SK-N-SH (cell line): ENCODE measurements at regions not wholly inside any gene's neighbourhood (a gene's known extent, or its start where the extent isn't known, plus 50 kb on each side); places are given as distances from the start of the nearest gene placed in this dataset.

Source experiments
- CTCF ChIA-PET: fragments of 300-600, 350-600 bp; formaldehyde crosslinking; extraction: SDS; loops from one replicate; lab custom pipeline; 2021; lab: Yijun Ruan, JAX
- POLR2A ChIA-PET: fragments of 350-600 bp; sonication (Branson Sonifier 250); formaldehyde crosslinking; extraction: SDS; loops from one replicate; lab custom pipeline; 2020; ENCODE audit warnings: antibody characterized with exemption, inconsistent platforms; lab: Yijun Ruan, JAX
- DNase-seq: peaks from one replicate; pipeline ENCODE4 v3.0.0; 2012
- H2AFZ ChIP-seq: fragments of 200-600 bp; sonication (generic); 2 replicates; pipeline ENCODE4 v1.8.1; 2016; ENCODE audit warnings: antibody characterized with exemption, mild to moderate bottlenecking, low read depth
- H3F3A ChIP-seq: fragments of 200-600 bp; sonication (generic); replicated peaks from 2 replicates; pipeline ENCODE3; 2016; ENCODE audit warnings: antibody characterized with exemption, mild to moderate bottlenecking; ENCODE audit not compliant: insufficient read depth
- H3K27ac ChIP-seq, 2 experiments: fragments of 200-500 bp in 1 of 2; fragments of 200-600 bp in 1 of 2; sonication (Bioruptor generic) in 1 of 2; sonication (generic), shearing (Covaris generic) in 1 of 2; 2 replicates each; pipeline versions ENCODE4 v1.5.1 to v1.6.1; 2014 to 2016; ENCODE audit warnings: low read depth in 2 of 2, inconsistent platforms in 1 of 2, low read length in 1 of 2, mild to moderate bottlenecking in 1 of 2, mixed read lengths in 1 of 2
- H3K27me3 ChIP-seq: fragments of 200-600 bp; sonication (generic), shearing (Covaris generic); 2 replicates; pipeline ENCODE4 v1.6.1; 2016; ENCODE audit warnings: mixed run types; ENCODE audit not compliant: insufficient read depth
- H3K36me3 ChIP-seq, 2 experiments: fragments of 200-500 bp in 1 of 2; fragments of 200-600 bp in 1 of 2; sonication (Bioruptor generic) in 1 of 2; sonication (generic) in 1 of 2; replicated peaks in 1 of 2; 2 replicates each; pipeline versions ENCODE3 to v1.5.1; 2014 to 2016; ENCODE audit warnings: low read length in 1 of 2, mild to moderate bottlenecking in 1 of 2; ENCODE audit not compliant: insufficient read depth in 2 of 2, control insufficient read depth in 1 of 2
- H3K4me1 ChIP-seq, 2 experiments: fragments of 200-500 bp in 1 of 2; fragments of 200-600 bp in 1 of 2; sonication (Bioruptor generic) in 1 of 2; sonication (generic), shearing (Covaris generic) in 1 of 2; 2 replicates each; pipeline versions ENCODE4 v1.5.1 to v1.6.1; 2014 to 2016; ENCODE audit warnings: low read depth in 1 of 2, low read length in 1 of 2, mixed run types in 1 of 2; ENCODE audit not compliant: insufficient read depth in 2 of 2, control insufficient read depth in 1 of 2
- H3K4me2 ChIP-seq: fragments of 200-600 bp; sonication (generic), shearing (Covaris generic); 2 replicates; pipeline ENCODE4 v1.6.1; 2017; ENCODE audit warnings: mixed run types
- H3K4me3 ChIP-seq, 2 experiments: fragments of 200-500 bp in 1 of 2; fragments of 200-600 bp in 1 of 2; sonication (Bioruptor generic) in 1 of 2; sonication (generic), shearing (Covaris generic) in 1 of 2; 2 replicates each; pipeline versions ENCODE4 v1.5.1 to v1.8.1; 2014 to 2016; ENCODE audit warnings: low read depth in 2 of 2, inconsistent platforms in 1 of 2, low read length in 1 of 2, mild to moderate bottlenecking in 1 of 2, mixed read lengths in 1 of 2, moderate library complexity in 1 of 2
- H3K79me2 ChIP-seq: fragments of 200-600 bp; sonication (generic); 2 replicates; pipeline ENCODE4 v1.8.1; 2017; ENCODE audit warnings: mild to moderate bottlenecking; ENCODE audit not compliant: insufficient read depth
- H3K9ac ChIP-seq: fragments of 200-600 bp; sonication (generic); 2 replicates; pipeline ENCODE4 v1.6.1; 2017; ENCODE audit warnings: mixed run types
- H3K9me2 ChIP-seq: fragments of 200-600 bp; sonication (generic); 2 replicates; pipeline ENCODE4 v1.6.1; 2017; ENCODE audit warnings: mixed run types
- H3K9me3 ChIP-seq: fragments of 200-600 bp; sonication (generic); 2 replicates; pipeline ENCODE4 v1.6.1; 2017; ENCODE audit warnings: mixed run types, mild to moderate bottlenecking, moderate library complexity
- H4K20me1 ChIP-seq: fragments of 200-600 bp; sonication (generic); 2 replicates; pipeline ENCODE4 v1.6.1; 2017; ENCODE audit warnings: mild to moderate bottlenecking, mixed run types; ENCODE audit not compliant: insufficient read depth
- CHD2 ChIP-seq: fragments of 150-350 bp; IDR thresholded peaks from 2 replicates; pipeline ENCODE4 v1.6.1; 2018; ENCODE audit warnings: low read length; ENCODE audit not compliant: partially characterized antibody
- EP300 ChIP-seq, 2 experiments: IDR thresholded peaks; 2 replicates each; pipeline versions ENCODE4 v1.4.0 to v1.6.1; 2012; ENCODE audit warnings: borderline replicate concordance in 1 of 2, low read depth in 1 of 2, low read length in 1 of 2
- FOSL2 ChIP-seq: IDR thresholded peaks from 2 replicates; pipeline ENCODE4 v1.4.0; 2012; ENCODE audit warnings: low read depth, mild to moderate bottlenecking, moderate library complexity, borderline replicate concordance
- JUND ChIP-seq: IDR thresholded peaks from 2 replicates; pipeline ENCODE4 v1.4.0; 2012
- RCOR1 ChIP-seq: fragments of 150-350 bp; IDR thresholded peaks from 2 replicates; pipeline ENCODE4 v1.6.1; 2017; ENCODE audit warnings: antibody characterized with exemption, low read length
- RFX5 ChIP-seq: IDR thresholded peaks from 2 replicates; pipeline ENCODE4 v1.6.1; 2012; ENCODE audit warnings: mild to moderate bottlenecking, improper control_type of control experiment, low read length
- TAF1 ChIP-seq: IDR thresholded peaks from 2 replicates; pipeline ENCODE4 v1.6.1; 2012; ENCODE audit warnings: low read depth, mild to moderate bottlenecking, low read length, moderate library complexity, borderline replicate concordance
- TEAD4 ChIP-seq: IDR thresholded peaks from 2 replicates; pipeline ENCODE4 v1.4.0; 2012; ENCODE audit warnings: mild to moderate bottlenecking, borderline replicate concordance; ENCODE audit not compliant: insufficient read depth
- WGBS: methylation state at CpG from one replicate; pipeline ENCODE4 v1.1.6; 2017; ENCODE audit warnings: low lambda C conversion rate; 5-methylcytosine and 5-hydroxymethylcytosine counted together
- TF ChIP-seq, protein P1 (sequence below): fragments of 150-350 bp; IDR thresholded peaks from 2 replicates; pipeline ENCODE4 v1.6.1; 2017; ENCODE audit warnings: antibody characterized with exemption, low read length, low read depth, borderline replicate concordance

DNA sequence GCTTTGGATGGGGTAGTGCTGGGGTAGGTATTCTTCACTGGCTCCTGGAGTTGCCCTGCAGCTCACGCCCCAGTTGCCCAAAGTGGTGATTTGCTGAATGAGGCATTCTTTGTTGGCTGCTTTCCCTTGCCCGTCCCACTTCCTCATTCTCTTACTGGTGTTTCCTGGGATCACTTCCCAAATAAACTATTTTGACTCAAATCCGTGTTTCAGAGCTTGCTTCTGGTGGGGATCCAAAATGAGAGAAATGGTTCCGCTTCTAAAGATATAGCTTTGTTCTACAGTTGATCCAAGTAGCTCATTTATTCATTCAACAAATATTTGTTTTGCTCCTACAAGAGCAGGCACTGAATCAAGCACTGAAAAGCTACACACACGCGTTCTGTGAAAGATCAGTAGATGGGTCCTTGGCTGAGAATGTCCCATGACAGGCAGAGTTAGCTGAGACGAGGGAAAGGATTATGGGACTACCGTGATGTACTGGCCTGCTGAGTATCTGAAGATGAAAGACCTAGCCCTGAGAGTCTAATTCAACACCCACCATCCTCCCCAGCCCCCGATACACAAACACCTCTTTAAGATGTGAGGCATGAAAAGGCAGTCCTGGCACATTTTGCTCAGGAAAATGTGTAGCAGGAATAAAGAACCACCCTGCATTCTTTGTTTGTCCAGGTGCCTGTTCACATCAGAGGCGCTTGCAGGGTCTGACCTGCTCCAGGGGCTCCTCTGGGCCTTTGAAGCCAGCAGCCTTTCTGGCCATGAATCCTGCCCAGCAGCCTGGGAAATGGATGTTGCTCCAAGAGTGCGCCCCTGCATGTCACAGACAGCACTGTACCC, 143.1 kb upstream of the RANBP3L start:
- no peaks in the 10 kb centered on the region for H3K9me2 ChIP-seq
- H4K20me1 ChIP-seq = no peaks in the 10 kb centered on the region
- 12% methylated on average over 11 of the region's 11 CpGs for WGBS
- H3K27me3 ChIP-seq = peaks cover 38% of the 10 kb centered on the region; the same call in 1 of the 2 replicates
- H3K9ac ChIP-seq = no peak overlapping the region
- no peak overlapping the region for H3K27ac ChIP-seq
- H3K9me3 ChIP-seq = no peaks in the 10 kb centered on the region
- ChIA-PET POLR2A (no interaction called here), CTCF (interaction anchor here (1.0 kb wide), 1 partner anchor 92 kb away, joined by 3 read pairs; no protein-coding TSS in a partner anchor)
- no peak overlapping the region for H3K4me3 ChIP-seq
- H2AFZ ChIP-seq = no peak overlapping the region
- DNase-seq = no peak
- H3F3A ChIP-seq = no peaks in the 10 kb centered on the region
- no peak for TF ChIP-seq CHD2
- no peak for TF ChIP-seq TEAD4
- TF ChIP-seq TAF1 = no peak
- TF ChIP-seq FOSL2 = no peak
- no peak overlapping the region for H3K4me2 ChIP-seq
- no peaks in the 10 kb centered on the region; a peak in 2 of 4 replicates for H3K4me1 ChIP-seq
- H3K79me2 ChIP-seq = no peaks in the 10 kb centered on the region
- H3K36me3 ChIP-seq = no peaks in the 10 kb centered on the region

DNA sequence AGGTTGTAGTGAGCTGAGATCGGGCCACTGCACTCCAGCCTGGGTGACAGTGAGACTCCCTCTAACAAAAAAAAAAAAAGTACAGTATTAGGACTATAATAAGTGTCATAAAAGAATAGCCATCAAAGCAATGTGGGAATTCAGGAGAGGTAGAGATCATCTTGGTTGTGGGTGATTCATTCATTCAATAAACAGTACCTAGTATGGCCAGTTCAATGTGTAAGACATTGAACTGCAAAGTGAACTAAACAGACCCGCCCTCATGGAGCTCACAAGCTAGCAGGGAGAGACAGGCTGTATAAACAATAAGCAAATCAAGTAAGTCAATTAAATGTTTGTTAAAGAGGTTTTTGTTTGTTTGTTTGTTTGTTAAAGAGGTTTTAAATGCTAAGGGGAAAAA, 146.1 kb upstream of the RANBP3L start:
- no peaks in the 10 kb centered on the region for H4K20me1 ChIP-seq
- H3K36me3 ChIP-seq = no peaks in the 10 kb centered on the region
- ChIA-PET CTCF (no interaction called here), POLR2A (no interaction called here)
- no peak overlapping the region for H2AFZ ChIP-seq
- peaks cover 45% of the 10 kb centered on the region; the same call in 1 of the 2 replicates for H3K27me3 ChIP-seq
- no peak overlapping the region for H3K9ac ChIP-seq
- TF ChIP-seq RFX5 = no peak
- no peaks in the 10 kb centered on the region for H3F3A ChIP-seq
- no peak overlapping the region for H3K27ac ChIP-seq
- no peak overlapping the region for H3K4me3 ChIP-seq
- no peaks in the 10 kb centered on the region for H3K9me3 ChIP-seq
- no peaks in the 10 kb centered on the region for H3K79me2 ChIP-seq
- no peaks in the 10 kb centered on the region for H3K9me2 ChIP-seq
- H3K4me2 ChIP-seq = no peak overlapping the region
- H3K4me1 ChIP-seq = no peaks in the 10 kb centered on the region
- 0% methylated on average over 2 of the region's 2 CpGs for whole genome bisulfite sequencing
- DNase-seq = no peak

DNA sequence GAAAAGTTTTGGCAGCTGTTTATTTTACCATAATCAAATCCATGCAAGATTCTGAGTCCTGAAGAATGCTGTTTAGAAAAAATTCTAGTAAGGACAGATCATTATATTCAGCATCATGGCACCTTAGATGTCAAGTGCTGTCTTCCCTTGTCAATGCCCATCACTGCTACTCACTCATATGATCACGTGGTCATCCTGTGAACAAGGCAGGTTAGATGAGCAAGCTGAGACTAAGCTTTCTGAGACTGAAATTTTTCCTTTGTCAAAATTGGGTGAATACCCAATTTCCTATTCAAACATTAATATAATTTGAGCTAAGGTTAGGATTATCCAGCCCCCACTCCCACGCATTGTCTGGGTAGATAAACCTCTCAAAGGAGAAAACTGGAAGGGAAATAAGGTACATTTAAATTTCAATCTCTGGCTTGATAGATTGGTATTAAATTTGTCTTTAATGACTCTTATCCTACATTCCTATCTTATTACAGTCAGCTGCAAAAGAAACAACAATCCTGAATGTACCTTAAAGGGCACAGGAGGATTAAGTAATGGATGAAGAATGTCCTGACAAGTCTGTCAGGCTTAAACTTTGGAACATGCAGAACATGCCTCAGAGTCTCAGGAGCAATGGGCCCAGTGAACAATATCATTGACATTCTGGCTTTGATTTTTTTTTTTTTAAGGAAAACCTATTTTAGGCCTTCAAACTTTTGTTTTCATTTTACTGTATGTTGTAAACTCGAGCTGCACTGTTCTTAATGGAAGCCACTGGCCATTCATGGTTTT, 148.7 kb upstream of the RANBP3L start:
- Histone ChIP-seq H3K9me2 (no peaks in the 10 kb centered on the region), H3K9ac (no peak overlapping the region), H3K36me3 (no peaks in the 10 kb centered on the region), H3K27ac (no peak overlapping the region), H3F3A (no peaks in the 10 kb centered on the region), H2AFZ (no peak overlapping the region), H3K4me1 (no peaks in the 10 kb centered on the region), H3K4me3 (no peak overlapping the region), H3K79me2 (no peaks in the 10 kb centered on the region), H3K9me3 (no peaks in the 10 kb centered on the region), H3K4me2 (no peak overlapping the region), H4K20me1 (no peaks in the 10 kb centered on the region), H3K27me3 (peaks cover 43% of the 10 kb centered on the region; the same call in 1 of the 2 replicates)
- ChIA-PET POLR2A (no interaction called here), CTCF (interaction anchor here (0.8 to 1.2 kb wide), 4 partner anchors 10 to 246 kb away, joined by 3 read pairs; no protein-coding TSS in a partner anchor)
- DNase-seq = no peak
- TF ChIP-seq TEAD4 = no peak
- TF ChIP-seq JUND = no peak
- TF ChIP-seq RCOR1 = no peak
- no peak for TF ChIP-seq EP300 (IDR thresholded peaks at IDR 0.05; ENCODE audit: borderline replicate concordance in 1 of 2, low read depth in 1 of 2, low read length in 1 of 2)
- no peak for TF ChIP-seq TAF1
- TF ChIP-seq, protein P1, sequence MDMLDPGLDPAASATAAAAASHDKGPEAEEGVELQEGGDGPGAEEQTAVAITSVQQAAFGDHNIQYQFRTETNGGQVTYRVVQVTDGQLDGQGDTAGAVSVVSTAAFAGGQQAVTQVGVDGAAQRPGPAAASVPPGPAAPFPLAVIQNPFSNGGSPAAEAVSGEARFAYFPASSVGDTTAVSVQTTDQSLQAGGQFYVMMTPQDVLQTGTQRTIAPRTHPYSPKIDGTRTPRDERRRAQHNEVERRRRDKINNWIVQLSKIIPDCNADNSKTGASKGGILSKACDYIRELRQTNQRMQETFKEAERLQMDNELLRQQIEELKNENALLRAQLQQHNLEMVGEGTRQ = no peak
- WGBS = 11% methylated on average over 3 of the region's 3 CpGs
